Activated CD8-positive, alpha-beta memory T cell treated with anti-CD3 and anti-CD28 coated beads for 36 hours (primary cell): ENCODE measurements at regions not wholly inside any gene's neighbourhood (a gene's known extent, or its start where the extent isn't known, plus 50 kb on each side); places are given as distances from the start of the nearest gene placed in this dataset.

Experiments
- CTCF ChIA-PET: fragments of 350-600 bp; sonication (Branson Sonifier 250); formaldehyde crosslinking; loops from one replicate; lab custom pipeline; 2021; ENCODE audit warnings: antibody characterized with exemption; lab: Charles Lee
- POLR2A ChIA-PET: fragments of 350-600 bp; sonication (Branson Sonifier 250); formaldehyde crosslinking; loops from one replicate; lab custom pipeline; 2021; ENCODE audit warnings: antibody characterized with exemption; lab: Charles Lee

DNA sequence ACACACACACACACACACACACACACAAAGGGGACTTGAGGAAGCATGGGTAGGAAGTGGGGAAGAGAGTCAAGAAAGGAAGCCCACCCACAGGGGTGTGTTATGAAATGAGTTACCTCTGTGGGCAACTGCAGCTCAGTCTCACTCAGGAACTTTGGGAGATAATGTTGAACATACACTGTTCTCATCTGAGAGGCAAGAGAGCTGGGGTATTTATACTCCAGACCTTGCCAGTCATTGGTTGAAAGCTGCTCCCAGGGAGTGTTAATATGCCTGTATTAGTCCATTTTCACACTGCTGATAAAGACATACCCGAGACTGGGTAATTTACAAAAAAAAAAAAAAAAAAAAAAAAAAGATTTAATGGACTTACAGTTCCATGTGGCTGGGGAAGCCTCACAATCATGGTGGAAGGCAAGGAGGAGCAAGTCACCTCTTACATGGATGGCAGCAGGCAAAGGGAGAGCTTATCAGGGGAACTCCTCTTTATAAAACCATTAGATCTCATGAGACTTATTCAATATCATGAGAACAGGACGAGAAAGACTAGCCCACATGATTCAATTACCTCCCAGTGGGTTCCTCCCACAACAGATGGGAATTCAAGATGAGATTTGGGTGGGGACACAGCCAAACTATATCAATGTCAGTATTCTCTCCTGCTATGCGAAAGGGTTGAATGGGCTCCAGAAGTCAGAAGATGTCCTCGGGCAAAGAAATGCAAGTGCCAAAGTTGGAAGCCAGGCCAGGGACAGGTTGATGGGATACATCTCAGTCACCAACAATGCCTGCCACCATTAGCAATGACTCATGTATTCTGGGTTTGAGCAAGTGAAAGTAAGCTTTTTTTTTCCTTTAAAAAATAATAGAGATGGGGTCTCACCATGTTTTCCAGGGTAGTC is 270.5 kb downstream of the MRTFB start:
- CTCF ChIA-PET = interaction anchor here (0.6 kb wide), 1 partner anchor 502 kb away, joined by 3 read pairs; no protein-coding TSS in a partner anchor

GRCh38 chr16:14339694-14340093 is 268.6 kb downstream of the MRTFB start:
- POLR2A ChIA-PET = no interaction called here
- CTCF ChIA-PET = no interaction called here

More for the DNA sequence above, 270.5 kb downstream of the MRTFB start:
- POLR2A ChIA-PET = no interaction called here

DNA sequence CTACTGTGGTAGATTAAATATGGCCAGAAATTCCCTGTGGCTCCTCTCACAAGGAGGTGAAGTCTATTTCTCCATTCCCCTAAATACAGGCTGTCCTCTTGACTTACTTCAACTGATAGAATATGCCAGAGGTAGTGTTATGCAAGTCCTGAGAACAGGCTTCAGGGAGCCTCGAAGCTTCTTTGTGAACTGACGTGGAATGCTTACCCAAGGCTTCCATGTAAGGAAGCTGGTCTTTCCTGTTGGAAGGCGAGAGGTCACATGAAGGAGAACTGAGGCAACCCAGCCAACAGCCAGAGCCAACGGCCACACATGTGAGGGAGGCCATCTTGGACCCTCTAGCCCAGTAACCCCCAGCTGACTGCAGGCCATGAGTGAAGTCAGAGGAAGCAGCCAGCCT is 267.9 kb downstream of the MRTFB start:
- CTCF ChIA-PET = no interaction called here

GRCh38 chr16:14338236-14338635 is 267.1 kb downstream of the MRTFB start:
- ChIA-PET CTCF (no interaction called here), POLR2A (no interaction called here)

More for the DNA sequence above, 267.9 kb downstream of the MRTFB start:
- POLR2A ChIA-PET = no interaction called here

DNA sequence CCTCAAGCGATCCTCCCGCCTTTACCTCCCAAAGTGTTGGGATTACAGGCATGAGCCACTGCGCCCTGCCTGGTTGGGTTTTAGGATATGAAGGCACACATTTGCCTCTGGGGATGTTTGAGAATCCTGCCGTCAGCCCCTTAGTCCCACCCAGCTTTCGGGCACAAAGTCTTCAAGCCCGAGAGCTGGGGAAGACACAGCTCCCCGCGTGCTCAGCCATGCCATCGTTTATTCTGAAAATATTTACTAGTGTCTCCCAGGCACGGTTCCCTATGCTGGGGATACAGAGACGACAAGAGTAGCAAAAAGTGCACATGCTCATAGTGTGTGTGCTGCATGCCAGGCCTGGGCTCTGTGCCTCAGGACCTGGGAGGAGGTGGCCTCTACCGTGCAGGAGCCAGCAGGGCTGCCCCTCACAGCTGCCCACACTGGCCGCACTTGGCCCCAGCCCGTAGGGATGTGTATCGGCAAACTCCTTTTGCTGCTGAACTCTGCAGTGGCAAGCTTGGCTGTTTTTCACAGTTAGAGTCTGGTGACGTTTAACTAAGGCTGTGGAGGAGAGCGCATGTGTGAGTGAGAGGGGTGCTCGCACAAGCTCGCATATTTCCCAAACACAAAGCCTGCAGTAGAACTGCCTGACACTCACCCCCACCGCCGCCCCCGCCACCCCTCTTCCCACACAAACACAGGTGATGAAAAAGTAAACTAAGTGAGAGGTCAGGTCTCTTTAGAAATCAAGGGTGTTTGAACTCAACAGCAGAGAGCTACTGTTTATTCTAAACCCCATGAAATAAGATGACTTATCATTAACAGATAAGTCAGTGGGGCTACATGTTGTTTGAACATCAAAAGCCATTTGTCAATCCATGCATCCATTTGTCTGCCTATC is 266.4 kb downstream of the MRTFB start:
- CTCF ChIA-PET = no interaction called here

DNA sequence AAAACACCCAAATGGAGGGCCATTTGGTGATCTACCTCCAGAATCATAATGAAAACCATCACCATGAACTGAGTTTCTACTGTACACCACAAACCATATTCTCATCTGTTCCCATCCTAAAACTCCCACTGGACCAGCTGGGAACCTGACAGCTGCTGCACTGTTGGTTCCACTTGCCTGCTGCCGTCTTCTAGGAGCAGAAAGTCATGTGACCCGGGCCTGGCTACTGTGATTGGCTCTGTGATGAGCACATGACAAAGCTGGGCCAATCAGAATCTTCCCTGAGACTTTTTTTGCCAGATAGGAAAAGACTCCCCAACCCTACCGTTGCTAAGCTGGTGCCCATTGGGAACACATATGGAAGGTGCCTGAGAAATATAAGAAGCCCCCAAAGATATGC is 264.2 kb downstream of the MRTFB start:
- CTCF ChIA-PET = no interaction called here

More for the DNA sequence above, 266.4 kb downstream of the MRTFB start:
- POLR2A ChIA-PET = no interaction called here

GRCh38 chr16:14334366-14335080 is 263.4 kb downstream of the MRTFB start:
- ChIA-PET POLR2A (no interaction called here), CTCF (interaction anchor here (0.7 kb wide), 1 partner anchor 313 kb away, joined by 3 read pairs; no protein-coding TSS in a partner anchor)

More for the DNA sequence above, 264.2 kb downstream of the MRTFB start:
- POLR2A ChIA-PET = no interaction called here

- POLR2A ChIA-PET = no interaction called here
These were observed 262.2 kb downstream of the MRTFB start for GRCh38 chr16:14333361-14333760.

GRCh38 chr16:14331020-14331419 is 259.9 kb downstream of the MRTFB start:
- CTCF ChIA-PET = no interaction called here
- POLR2A ChIA-PET = no interaction called here

More at GRCh38 chr16:14333361-14333760, 262.2 kb downstream of the MRTFB start:
- CTCF ChIA-PET = no interaction called here

- ChIA-PET POLR2A (no interaction called here), CTCF (no interaction called here)
These were observed 258.7 kb downstream of the MRTFB start for GRCh38 chr16:14329727-14330350.

DNA sequence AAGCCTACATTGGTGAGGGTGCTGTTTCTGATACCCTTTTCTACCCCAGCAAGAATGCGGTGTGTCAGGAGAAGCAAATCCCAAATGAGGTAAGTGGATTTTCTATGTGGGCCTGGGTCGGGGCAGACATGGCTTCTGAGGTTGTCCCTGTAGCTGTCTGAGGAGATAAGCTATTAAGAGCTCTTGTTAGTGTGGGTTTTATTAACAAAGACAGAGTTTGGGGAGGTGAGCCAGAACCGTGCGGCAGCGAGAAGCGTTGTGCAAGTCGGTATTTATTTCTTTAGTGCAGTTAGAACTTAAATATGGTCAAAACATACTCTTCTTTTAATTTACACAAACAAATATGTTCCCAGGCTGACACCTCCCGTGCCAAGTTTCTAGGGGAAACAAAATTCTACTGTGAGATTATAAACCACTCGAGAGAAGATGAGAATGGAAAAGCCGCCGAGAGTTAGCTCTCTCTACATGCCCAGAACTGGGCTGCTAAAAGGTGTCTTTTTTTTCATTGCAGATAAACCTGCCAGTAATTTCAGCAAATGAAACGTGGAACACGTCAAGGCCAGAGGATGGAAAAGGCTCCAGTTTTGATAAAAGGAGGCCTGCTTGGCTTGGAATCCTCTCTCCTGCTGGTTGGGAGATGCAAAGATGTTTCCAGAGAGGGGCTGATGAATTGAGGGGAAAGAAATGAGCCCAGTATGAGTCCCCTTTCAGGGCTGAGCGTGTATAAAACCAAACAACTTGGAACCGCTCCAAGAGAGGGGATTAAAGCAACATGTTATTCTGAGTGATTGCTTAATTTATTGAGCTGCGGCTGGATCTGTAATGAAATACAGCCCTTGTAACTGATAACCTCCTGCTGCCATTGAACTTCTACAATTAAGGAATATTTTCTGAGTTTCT is 254.6 kb downstream of the MRTFB start:
- POLR2A ChIA-PET = no interaction called here
- CTCF ChIA-PET = no interaction called here

- ChIA-PET POLR2A (no interaction called here), CTCF (no interaction called here)
These were observed 253.5 kb downstream of the MRTFB start for GRCh38 chr16:14324581-14324980.

DNA sequence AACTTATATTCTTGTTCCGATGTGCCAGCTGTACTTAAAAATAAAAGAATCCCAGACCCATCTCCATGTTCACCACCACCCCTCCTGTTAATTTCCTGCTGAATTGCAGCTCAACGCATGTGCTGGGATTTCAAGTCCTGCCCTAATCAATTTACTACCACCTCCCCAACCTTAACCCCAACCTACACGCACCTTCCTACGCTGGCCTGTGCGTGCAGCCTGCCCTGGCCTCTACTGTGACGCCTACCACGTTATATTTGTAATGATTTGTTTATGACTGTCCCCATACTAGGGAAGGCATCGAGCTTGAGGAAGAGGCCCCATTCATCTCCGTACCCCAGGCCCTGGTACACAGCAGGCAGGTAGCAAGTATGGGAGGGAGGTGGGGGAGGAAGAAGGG is 251.1 kb downstream of the MRTFB start:
- ChIA-PET POLR2A (no interaction called here), CTCF (no interaction called here)

DNA sequence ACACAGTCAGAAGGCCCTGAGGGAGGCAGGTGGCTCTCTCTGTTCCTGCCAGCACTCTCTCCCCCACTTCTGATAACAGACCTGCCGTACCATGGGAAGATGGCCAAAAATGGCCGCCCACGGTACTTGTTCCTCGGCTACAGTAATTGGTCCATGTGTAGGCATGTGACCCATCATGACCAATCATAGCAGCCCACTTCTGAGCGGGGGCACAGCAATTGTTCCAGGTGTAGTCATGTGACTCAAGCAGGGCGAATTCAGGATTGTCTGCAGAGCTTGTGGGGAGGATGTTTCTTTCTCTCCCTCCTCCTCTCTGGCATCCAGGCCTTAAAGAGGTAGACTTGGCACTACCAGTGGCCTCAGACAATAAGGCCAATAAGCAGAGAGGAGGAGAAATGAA is 250.4 kb downstream of the MRTFB start:
- POLR2A ChIA-PET = no interaction called here
- CTCF ChIA-PET = no interaction called here

DNA sequence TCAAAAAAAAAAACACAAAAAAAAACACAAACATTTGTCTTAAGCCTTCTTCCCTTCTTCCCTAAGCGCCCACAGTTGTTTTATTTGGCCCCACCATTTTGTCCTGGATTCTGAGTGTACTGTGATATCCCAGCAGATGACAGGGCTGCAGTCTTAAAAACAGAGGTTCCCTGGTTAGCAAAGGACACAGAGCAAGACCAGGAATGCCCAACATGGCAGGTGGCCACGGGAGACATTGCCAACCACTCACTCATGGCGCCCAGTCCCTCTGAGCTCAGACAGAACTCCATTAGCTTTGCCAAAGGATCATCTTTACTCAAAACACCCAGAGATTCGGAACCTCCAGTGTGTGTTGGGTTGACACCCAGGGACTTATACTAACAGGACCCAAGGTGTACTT is 249.3 kb downstream of the MRTFB start:
- ChIA-PET POLR2A (no interaction called here), CTCF (no interaction called here)
